ENCODE measurements at regions not wholly inside any gene's neighbourhood (a gene's known extent, or its start where the extent isn't known, plus 50 kb on each side); places are given as distances from the start of the nearest gene placed in this dataset.

DNA sequence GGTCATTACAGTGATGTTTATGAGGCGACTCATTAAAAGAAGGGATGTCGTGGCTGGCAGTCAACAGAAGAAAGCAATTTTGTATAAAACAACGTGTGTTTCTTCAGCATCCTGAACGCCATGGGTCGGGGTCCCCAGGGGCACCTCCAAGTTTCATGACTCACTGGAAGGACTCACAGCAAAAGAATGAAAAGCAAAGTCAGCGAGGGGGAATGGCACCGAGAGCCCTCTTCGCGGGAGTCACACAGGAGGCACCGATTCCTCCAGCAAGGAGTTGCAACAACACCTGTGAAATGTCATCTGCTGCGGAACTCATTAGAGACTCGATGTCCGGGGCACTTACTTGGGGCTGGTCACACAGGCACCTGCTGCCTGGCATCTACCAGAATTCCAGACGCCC, 130.7 kb upstream of the PEG3 start:
- H3K9me3 ChIP-seq: peaks cover 0 to 4% of the 10 kb centered on the region in 2 donors
- DNase-seq: no peak
- 76% methylated on average over 14 of the region's 14 CpGs; no CpG with 5 or more reads in 1 of the 2 donors for WGBS, 2 donors (ENCODE audit: low coverage in 1 of 2)
- H3K27me3 ChIP-seq: no peaks in the 10 kb centered on the region
- no peak for TF ChIP-seq EP300 (IDR thresholded peaks at IDR 0.05; ENCODE audit: low read depth)
- TF ChIP-seq CTCF (IDR thresholded peaks at IDR 0.05): no peak
- no peak for TF ChIP-seq POLR2AphosphoS5 (IDR thresholded peaks at IDR 0.05)
- TF ChIP-seq POLR2A (IDR thresholded peaks at IDR 0.05): no peak
- no peak overlapping the region for H3K27ac ChIP-seq
- no peaks in the 10 kb centered on the region for H3K4me1 ChIP-seq
- in situ Hi-C loops (cut with MboI; ENCODE audit: low pct_ligation_motif_present in 1 of 4, low pct_unique_long_range_greater_than_20kb in 1 of 4, low sequenced_read_pairs in 3 of 4): no loop called here
- intact Hi-C loops (cut with DNase I; ENCODE audit: low total_unique reads): no loop called here
- H3K4me3 ChIP-seq: no peak overlapping the region
- no peaks in the 10 kb centered on the region for H3K36me3 ChIP-seq

GRCh38 chr19:56972291-56972841, 131.8 kb upstream of the PEG3 start:
- Histone ChIP-seq H3K27me3 (no peaks in the 10 kb centered on the region), H3K4me3 (no peak overlapping the region), H3K9me3 (peaks cover 0 to 4% of the 10 kb centered on the region in 2 donors), H3K4me1 (no peaks in the 10 kb centered on the region), H3K36me3 (no peaks in the 10 kb centered on the region), H3K27ac (no peak overlapping the region)
- in situ Hi-C loops (cut with MboI; ENCODE audit: low pct_ligation_motif_present in 1 of 4, low pct_unique_long_range_greater_than_20kb in 1 of 4, low sequenced_read_pairs in 3 of 4) (no loop called here), intact Hi-C loops (cut with DNase I; ENCODE audit: low total_unique reads) (no loop called here)
- TF ChIP-seq POLR2AphosphoS5 (IDR thresholded peaks at IDR 0.05) (no peak), EP300 (IDR thresholded peaks at IDR 0.05; ENCODE audit: low read depth) (no peak), CTCF (IDR thresholded peaks at IDR 0.05) (no peak), POLR2A (IDR thresholded peaks at IDR 0.05) (no peak)
- DNase-seq: no peak
- WGBS, 2 donors (ENCODE audit: low coverage in 1 of 2): 69% methylated on average over 16 of the region's 16 CpGs; no CpG with 5 or more reads in 1 of the 2 donors

GRCh38 chr19:56973713-56974555, 133.4 kb upstream of the PEG3 start:
- no peaks in the 10 kb centered on the region for H3K4me1 ChIP-seq
- in situ Hi-C loops (cut with MboI; ENCODE audit: low pct_ligation_motif_present in 1 of 4, low pct_unique_long_range_greater_than_20kb in 1 of 4, low sequenced_read_pairs in 3 of 4): no loop called here
- 40 to 49% methylated on average over 5 to 12 of the region's 12 CpGs for WGBS, 2 donors (ENCODE audit: low coverage in 1 of 2)
- no peaks in the 10 kb centered on the region for H3K36me3 ChIP-seq
- H3K27me3 ChIP-seq: no peaks in the 10 kb centered on the region
- no peak for DNase-seq
- no peak overlapping the region for H3K4me3 ChIP-seq
- intact Hi-C loops (cut with DNase I; ENCODE audit: low total_unique reads): no loop called here
- TF ChIP-seq POLR2A (IDR thresholded peaks at IDR 0.05) (no peak), CTCF (IDR thresholded peaks at IDR 0.05) (no peak), POLR2AphosphoS5 (IDR thresholded peaks at IDR 0.05) (no peak), EP300 (IDR thresholded peaks at IDR 0.05; ENCODE audit: low read depth) (no peak)
- H3K27ac ChIP-seq: no peak overlapping the region
- peaks cover 0 to 4% of the 10 kb centered on the region in 2 donors for H3K9me3 ChIP-seq

DNA sequence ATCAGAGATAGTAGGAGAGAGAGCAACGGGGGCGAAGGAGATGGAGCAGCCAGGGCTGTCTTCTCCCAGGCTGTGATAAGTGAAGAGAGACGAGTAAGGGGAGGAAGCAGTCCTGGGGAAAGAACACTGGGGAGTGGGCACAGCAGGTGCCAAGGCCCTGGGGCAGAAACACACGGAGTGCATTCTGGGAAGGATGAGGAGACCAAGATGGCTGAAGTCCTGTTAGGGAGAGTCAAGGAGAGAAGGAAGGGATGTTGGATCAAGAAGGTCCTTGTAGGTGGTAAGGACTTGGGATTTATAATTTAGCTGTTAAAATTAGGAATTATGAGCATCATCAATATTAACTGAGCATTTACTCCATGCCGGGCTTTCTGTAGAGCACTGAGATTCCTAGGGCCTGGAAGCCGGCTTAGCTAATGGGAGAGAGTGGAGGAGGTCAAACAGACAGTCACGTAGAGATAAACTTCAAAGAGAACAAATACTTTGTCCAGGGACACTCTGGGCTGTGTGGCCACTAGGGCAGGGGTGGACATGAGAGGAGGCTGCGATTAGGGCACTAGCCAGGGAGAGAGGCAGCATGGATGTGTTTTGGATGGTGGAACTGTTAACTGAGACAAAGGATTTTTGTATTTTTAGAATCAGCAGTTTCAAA, 134.2 kb upstream of the PEG3 start:
- no peak overlapping the region for H3K27ac ChIP-seq

More for the DNA sequence above, 134.2 kb upstream of the PEG3 start:
- intact Hi-C loops (cut with DNase I; ENCODE audit: low total_unique reads): no loop called here
- WGBS, 2 donors (ENCODE audit: low coverage in 1 of 2): 58% methylated on average over 2 to 8 of the region's 8 CpGs
- in situ Hi-C loops (cut with MboI; ENCODE audit: low pct_ligation_motif_present in 1 of 4, low pct_unique_long_range_greater_than_20kb in 1 of 4, low sequenced_read_pairs in 3 of 4): no loop called here
- Histone ChIP-seq H3K36me3 (no peaks in the 10 kb centered on the region), H3K9me3 (peaks cover 0 to 4% of the 10 kb centered on the region in 2 donors), H3K4me3 (no peak overlapping the region), H3K27me3 (no peaks in the 10 kb centered on the region), H3K4me1 (no peaks in the 10 kb centered on the region)
- no peak for TF ChIP-seq POLR2A (IDR thresholded peaks at IDR 0.05)
- TF ChIP-seq POLR2AphosphoS5 (IDR thresholded peaks at IDR 0.05): no peak
- TF ChIP-seq CTCF (IDR thresholded peaks at IDR 0.05): no peak
- no peak for TF ChIP-seq EP300 (IDR thresholded peaks at IDR 0.05; ENCODE audit: low read depth)
- DNase-seq: no peak

Measured in transverse colon (tissue), 4 donors.